Right ventricle myocardium superior (tissue), 1 donor: ENCODE measurements at regions not wholly inside any gene's neighbourhood (a gene's known extent, or its start where the extent isn't known, plus 50 kb on each side); places are given as distances from the start of the nearest gene placed in this dataset.
"Not testable (repeated sequence)": the region's sequence is repeated elsewhere in the genome, so short reads cannot be mapped to it uniquely, and the experiment has no call there.

Experiments used
- ATAC-seq: fragments of 200-7000 bp; cut with Tn5 transposase; one replicate; pipeline ENCODE4 v1.9.1; 2020; ENCODE audit warnings: mild to moderate bottlenecking; ENCODE audit not compliant: poor library complexity
- DNase-seq: peaks from one replicate; pipeline ENCODE4 v3.0.0-alpha.2; 2020
- intact Hi-C: fragments of 100-400 bp; cut with DNase I; formaldehyde crosslinking; loops from one replicate; pipeline ENCODE4 v1.11.2; 2022
- donor health status: DM: no; HTN: yes; CAD: no; lungs with severe emphysema.

DNA sequence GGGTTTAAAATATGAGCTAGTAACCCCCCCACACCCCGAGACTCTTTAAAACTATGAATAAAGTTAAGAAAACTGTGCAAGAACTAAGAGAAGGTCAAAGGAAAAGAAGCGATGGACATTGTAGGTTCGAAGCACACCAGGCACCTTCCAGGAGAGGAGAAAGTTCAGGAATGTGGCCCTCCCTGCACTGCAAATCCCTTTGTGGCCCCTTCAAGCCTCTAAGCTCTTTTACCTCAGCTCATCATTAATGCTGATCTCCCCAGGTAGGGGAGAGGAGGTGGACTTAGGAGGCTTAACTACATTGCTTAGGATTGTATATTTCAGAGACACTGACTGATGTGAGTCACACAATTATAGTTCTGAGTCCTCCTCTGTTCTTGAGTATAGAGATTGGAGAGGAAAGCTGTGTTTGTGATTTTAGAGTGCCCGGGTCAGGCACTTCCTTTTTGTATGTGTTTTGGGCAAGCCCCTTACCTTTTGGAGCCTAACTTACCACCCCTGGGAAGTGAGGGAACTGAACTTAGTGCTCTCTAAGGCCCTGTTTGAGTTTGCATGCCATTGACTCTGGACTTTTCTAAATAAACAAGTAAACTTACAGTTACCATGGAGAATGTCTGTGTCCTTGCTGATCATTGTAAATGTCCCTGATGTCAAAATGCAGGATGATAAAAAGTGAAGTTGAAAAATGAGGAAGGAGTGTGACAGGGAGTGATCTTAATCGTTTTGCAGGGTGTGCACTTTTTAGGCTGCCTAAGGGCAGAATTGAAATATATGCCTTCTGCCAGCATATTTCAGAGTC, 140.8 kb upstream of the ZEB2 start:
- DNase-seq (no peak), ATAC-seq (peak; percentile 76)
- intact Hi-C loops: no loop called here

DNA sequence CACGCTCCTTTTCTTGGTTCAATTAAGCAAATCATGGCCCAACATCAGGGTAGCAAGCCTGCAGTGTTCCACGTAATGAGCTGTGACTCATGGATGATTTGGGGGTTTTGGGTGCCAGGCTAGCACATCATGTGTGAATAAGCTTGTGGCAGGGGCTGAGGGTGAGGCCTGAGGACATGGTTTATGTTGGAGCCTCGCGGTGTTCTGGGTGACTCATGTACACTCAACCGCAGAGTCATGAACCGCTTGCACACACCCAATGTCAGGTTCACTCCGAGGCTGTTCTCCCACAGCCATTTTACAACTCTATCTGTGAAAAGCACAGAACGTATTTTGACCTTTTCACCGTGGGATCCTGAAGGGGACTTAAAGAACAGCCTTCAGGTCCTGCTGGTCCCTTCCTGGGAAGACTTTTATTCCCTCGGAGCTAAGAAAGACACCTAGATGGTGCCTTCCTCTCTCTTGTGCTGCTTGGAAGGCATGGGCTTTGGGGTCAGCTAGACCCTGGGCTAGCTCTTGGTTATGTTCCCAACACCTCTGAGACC, 139.9 kb upstream of the ZEB2 start:
- intact Hi-C loops: no loop called here
- DNase-seq: no peak
- ATAC-seq: peak; percentile 43

DNA sequence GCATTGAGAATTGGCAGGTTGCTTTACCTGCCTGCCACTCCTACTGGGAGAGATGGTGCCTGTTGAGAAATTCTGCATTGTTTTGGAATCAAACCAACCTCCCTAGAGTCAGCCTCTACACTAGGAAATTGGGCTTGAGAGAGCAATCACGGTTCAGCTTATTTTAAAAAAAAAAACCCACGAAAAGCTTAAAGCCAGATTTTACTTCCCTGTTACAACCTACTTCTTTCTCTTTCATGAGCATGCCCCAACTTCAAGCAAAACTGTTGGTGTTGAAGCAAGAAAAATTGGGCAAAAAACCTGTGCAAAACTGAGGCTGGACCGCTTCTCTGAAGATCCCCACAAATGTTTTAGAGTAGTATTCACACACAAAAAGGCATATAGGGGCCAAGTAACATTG, 134.6 kb upstream of the ZEB2 start:
- ATAC-seq (no peak), DNase-seq (no peak)
- intact Hi-C loops: no loop called here

DNA sequence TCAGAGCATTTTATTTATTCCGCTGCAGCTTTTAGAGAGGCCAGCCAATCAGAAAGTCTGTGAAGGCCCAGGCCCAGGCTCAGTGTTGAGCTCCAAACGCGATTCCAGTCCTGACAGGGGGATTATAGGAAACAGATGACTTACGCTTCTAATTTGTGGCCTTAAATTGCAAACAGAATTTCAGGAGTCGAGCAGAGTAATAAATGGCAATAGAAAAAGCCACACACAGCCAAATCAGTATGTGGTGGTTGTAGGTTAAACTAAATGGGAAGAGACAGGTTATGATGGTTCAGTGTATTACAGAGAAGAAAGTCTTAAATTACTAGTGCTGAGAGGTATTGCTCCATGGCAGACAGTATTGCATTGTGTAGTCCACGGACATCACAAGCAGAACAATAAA, 131.0 kb upstream of the ZEB2 start:
- no peak for DNase-seq
- ATAC-seq: no peak
- intact Hi-C loops: no loop called here

DNA sequence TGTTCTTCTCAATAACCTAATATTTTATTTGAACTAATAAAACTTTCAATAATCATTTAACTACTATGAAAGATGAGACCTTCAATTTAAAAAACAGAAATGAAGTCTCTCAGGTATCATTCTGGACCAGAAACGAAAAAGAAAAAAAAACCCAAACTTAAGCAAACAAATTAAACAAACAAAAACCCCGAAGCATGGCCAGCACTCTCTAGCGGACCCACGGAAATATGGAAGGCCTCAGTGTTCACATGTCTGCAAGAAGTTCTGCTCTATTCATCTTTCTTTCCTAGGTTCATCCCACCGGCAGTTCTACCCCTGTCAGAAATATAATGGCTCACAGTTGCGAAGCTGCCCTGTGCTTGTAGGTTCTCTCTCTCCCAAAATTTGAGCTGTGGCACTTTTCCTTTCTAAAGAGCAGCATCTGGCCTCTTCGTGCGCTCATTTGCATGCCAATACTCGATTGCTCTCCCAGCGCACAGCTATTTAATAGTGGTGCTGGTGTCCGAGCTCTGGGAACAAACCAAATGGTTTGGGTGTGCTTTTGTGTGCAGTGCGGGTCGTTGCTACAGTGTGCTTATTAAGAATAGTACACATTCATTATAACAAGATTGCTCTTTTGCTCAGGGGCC, 129.0 kb upstream of the ZEB2 start:
- intact Hi-C loops: no loop called here
- DNase-seq (no peak), ATAC-seq (no peak)

DNA sequence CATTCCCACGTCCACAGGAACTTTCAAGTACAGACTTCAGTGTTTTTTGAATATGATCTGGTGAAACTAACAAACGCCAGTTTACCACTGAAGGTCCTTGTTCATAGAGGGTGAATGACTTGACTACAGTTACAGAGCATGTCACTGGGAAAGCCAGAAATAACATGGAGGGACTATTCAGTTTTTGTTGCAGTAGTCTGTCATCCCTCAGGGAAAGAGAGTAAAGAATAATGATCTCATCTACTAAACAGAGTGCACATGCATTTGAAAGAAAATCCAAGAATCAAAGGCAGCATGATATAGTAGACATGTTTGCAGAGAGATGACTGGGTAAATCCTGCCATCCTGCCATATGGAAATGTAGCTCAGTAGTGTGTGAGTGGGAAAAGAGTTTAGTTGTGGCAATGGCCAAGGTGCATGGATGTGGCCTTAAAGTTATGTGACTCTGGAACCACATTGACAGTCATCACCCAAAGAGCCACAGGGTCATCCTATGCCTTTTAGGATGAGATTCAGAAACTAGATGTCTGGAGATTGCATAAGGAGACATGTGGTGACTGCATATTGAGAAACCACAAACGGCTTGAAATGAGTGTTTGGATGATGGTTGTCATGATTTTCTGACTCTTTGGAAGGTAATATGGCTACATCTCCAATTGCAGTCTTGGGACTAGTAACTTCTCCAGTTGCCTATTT, 125.3 kb upstream of the ZEB2 start:
- ATAC-seq (no peak), DNase-seq (no peak)
- intact Hi-C loops: no loop called here

DNA sequence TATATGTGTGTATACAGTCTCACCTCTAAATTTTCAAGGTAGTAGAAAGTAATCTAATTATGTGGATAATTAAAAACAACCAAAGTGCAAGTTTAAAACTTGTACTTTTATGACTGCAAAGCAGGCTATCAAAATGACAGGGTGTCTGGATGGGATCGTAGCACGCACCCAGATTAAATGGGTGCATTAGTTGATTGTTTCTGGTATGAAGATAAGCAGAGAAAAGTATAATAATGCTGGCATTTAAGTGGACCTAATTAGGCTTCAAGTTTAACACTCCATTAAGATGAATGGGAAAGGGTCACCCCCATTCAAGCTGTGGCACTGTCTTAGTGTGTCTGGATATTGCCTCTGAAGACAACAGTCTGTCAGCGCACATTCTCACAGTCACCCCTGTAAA, 124.6 kb upstream of the ZEB2 start:
- DNase-seq (no peak), ATAC-seq (no peak)
- intact Hi-C loops: no loop called here

DNA sequence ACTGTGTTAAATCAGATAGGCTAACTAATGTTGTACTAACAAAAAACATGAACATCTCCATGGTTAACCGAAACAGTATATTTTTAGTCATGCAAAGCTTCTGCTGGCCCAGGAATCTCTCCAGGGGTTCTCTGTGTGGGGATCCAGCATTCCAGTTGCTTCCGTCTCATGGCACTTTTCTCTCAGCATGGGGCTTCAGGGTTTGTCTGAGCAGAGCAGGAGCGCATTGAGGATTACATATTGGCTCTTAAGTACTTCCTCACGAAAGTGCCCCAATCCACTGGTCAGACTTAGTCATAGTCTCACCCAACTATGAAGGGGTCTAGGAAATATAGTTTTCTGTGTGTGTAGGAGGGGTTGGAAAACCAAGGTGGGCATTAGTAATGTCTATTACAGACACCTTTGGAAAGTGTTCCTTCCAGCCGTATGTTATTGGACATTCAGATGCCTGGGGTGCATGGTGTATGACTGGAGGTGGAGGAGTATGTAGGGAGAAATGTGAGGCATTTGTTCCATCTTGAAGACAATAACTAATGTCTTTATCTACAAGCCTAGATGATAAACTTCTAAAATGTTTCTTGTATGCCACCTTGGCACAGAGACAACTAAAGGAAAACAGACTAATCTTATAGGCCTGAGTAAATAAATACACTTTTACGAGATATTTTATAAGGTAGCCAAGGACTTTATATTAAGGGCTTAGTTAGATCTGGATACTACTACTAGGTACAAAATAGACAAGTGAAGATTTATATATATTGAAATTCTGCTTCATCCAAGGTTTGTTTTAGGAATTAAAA, 123.8 kb upstream of the ZEB2 start:
- ATAC-seq (no peak), DNase-seq (no peak)
- intact Hi-C loops: no loop called here

DNA sequence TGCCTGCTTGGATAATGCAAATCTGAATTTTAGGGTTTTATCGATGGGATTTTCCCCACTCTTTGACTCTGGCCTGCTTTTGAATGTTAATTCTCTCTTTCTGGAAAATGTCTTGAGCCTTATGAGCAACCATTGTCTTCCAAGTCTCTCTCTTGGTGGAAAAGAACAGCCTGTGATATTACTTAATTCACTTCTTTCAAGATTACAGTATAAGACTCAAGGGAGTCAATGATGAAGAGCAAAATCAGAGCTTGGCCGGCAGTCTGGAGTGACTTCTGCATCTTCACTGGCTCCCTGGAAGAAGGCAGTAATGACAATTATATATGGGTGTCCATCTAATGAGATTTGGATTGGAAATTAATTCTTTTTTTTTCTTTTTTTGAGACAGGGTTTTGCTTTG, 122.9 kb upstream of the ZEB2 start:
- intact Hi-C loops: no loop called here
- peak; percentile 72 for ATAC-seq
- no peak for DNase-seq

DNA sequence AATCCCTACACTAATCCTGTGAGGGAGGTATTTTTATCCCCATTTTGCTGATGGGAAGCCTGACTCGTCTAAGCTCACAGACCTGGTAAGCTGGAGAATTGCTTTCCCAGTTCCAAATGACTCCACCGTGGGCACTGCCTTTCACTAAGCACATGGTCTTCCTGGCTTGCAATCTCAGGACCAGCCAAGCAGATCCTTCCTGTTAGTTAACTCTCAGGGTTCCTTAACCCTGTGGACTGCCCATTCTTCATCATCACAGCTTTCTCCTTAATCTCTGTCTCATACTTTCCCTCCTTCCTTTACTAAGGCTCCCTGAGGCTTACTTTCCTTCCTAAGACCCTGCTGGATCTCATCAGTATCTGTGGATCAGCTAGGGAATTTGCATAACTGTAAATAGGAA, 122.2 kb upstream of the ZEB2 start:
- DNase-seq: no peak
- intact Hi-C loops: no loop called here
- ATAC-seq: no peak

DNA sequence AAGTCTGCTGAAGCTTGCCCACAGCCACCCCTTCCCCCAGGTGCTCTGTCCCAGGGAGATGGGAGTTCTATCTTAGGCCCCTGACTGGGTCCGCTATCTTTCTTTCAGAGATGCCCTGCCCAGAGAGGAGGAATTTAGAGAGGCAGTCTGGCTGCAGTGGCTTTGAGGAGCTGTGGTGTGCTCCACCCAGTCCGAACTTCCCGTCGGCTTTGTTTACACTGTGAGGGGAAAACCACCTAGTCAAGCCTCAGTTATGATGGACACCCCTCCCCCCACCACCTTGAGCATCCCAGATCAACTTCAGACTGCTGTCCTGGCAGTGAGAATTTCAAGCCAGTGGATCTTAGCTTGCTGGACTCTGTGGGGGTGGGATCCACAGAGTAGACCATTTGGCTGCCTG, 118.3 kb upstream of the ZEB2 start:
- DNase-seq, ATAC-seq, intact Hi-C loops: not testable (repeated sequence)

DNA sequence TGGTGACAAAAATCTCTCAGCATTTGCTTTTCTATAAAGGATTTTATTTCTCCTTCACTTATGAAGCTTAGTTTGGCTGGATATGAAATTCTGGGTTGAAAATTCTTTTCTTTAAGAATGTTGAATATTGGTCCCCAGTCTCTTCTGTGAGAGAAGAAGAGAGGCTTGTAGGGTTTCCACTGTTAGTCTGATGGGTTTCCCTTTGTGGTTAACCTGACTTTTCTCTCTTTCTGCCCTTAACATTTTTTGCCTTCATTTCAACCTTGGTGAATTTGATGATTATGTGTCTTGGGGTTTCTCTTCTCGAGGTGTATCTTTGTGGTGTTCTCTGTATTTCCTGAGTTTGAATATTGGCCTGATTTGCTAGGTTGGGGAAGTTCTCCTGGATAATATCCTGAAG, 116.9 kb upstream of the ZEB2 start:
- DNase-seq, intact Hi-C loops, ATAC-seq: not testable (repeated sequence)

DNA sequence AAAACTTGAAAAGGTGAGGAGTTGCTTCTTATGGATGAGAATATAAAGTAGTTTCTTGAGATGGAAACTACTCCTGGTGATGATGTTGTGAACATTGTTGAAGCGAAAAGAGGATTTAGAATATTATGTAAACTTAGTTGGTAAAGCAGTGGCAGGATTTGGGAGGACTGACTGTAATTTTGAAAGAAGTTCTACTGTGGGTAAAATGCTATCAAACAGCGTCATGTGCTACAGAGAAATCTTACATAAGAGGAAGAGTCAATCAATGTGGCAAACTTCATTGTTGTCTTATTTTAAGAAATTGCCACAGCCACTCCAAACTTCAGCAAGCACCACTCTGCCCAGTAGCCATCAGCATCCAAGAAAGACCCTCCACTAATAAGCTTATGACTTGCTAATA, 112.9 kb upstream of the ZEB2 start:
- DNase-seq (no peak), ATAC-seq (no peak)
- intact Hi-C loops: no loop called here

DNA sequence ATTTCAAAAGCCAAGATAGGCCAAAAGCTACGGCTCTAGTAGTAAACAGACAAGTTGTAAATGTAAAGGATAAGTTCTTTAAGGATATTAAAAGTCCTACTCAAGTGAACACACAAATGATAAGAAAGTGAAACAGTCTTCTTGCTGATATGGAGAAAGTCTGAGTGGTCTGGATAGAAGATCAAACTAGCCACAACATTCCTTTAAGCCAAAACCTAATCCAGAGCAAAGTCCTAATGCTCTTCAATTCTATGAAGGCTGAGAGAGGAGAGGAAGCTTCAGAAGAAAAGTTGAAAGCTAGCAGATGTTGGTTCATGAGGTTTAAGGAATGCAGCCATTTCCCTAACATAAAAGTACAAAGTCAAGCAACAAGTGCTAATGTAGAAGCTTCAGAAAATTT, 111.7 kb upstream of the ZEB2 start:
- intact Hi-C loops: no loop called here
- ATAC-seq: no peak

DNA sequence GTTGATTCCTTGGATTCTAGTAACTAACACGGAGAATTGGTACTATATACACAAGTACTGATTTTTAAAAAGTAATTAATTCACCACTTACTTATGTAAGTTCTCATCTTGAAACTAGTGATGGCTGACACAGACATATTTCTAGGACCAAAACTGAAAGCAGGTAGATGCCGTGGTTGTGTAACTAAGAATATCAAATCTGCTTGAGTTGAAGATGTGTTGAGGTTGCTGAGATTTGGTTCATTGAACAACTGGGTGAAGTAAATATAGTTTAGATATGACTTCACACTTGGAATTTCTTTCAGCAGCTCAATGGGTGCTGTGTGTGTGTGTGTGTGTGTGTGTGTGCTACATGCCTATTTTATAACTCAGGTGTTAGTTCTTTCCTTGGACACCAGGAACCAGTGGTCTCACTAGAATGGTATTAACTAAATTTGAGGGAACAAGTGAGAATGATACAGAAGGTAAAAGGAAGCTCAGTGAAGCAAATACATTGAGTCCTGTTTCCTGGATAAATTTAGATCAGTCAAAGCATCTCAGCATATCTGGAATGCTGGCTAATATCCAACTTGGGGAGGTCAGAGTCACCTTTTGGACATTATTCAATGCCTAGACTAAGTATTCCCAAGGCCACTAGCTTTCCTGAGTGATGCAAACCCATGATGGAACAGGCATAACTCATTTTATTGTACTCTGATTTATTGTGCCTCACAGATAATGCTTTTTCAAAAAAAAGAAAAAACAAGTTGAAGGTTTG, 110.7 kb upstream of the ZEB2 start:
- ATAC-seq (no peak), DNase-seq (no peak)
- intact Hi-C loops: no loop called here

More for the DNA sequence above, 111.7 kb upstream of the ZEB2 start:
- DNase-seq: no peak

DNA sequence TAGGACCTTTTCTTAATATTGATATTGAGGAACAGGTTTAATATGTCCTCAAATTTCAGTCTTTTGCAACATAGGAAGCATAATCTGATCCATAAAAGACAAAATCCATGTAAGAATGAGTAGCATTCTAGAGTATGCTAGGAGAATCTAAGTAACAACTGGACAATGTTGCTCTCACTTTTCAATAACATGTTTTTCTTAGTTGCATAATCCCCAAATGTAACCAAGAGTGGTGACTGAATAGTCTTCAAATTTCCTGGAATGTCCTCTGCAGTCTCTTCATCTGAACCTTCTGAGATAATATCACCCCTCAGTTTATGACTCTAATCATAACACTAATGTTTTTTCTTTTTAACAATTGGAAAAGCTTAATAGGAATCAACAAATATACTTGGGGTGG, 110.0 kb upstream of the ZEB2 start:
- ATAC-seq (peak; percentile 57), DNase-seq (no peak)

DNA sequence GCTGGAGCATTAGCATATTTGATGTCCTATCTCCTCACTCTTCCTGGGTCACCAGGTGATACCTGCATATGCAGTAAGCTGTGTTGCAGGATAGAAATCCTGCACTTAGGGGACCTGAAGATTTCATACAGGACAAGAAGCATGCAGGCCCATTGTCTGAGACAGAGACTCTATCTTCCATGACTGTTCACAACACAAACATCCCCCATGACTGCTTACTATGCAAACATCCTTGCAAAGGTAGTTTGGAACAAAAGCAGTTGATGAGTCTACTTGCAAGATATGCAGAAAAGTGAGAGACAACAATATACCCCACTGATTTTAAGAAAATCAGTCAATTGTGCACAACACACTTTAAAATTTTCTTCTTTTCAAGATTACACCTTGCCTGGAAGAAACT, 108.6 kb upstream of the ZEB2 start:
- DNase-seq (no peak), ATAC-seq (no peak)
- intact Hi-C loops: no loop called here

More for the DNA sequence above, 110.0 kb upstream of the ZEB2 start:
- intact Hi-C loops: no loop called here

DNA sequence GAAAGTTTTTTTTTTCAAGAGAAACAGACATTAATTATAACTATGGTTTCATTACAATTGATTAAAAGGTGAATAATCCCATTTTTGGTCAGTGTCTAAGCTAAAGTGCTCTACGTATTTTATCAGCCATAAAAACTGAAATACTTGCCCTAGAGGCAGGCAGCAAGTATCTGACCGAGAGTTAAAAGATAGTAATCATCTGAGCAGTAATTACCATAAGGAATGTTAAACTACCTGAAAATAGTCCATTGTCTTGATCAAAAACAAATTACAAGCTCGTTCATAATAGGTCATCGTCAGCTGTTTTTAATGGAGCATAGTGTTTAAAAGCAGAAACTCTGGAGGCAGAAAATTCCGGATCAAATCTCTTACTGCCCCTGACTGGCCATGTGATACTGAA, 105.7 kb upstream of the ZEB2 start:
- no peak for DNase-seq
- intact Hi-C loops: no loop called here
- ATAC-seq: no peak
